Transverse colon (tissue), 4 donors: ENCODE measurements at regions not wholly inside any gene's neighbourhood (a gene's known extent, or its start where the extent isn't known, plus 50 kb on each side); places are given as distances from the start of the nearest gene placed in this dataset.
"Not testable (repeated sequence)": the region's sequence is repeated elsewhere in the genome, so short reads cannot be mapped to it uniquely, and the experiment has no call there.

ENCODE experiments used
- EP300 ChIP-seq: sonication (generic); formaldehyde crosslinking; IDR thresholded peaks from one replicate; pipeline ENCODE4 v1.6.1; 2017; ENCODE audit warnings: antibody characterized with exemption, low read depth
- POLR2A ChIP-seq: fragments of 450-650 bp; IDR thresholded peaks from one replicate; pipeline ENCODE4 v1.6.1; 2016; ENCODE audit warnings: antibody characterized with exemption, mild to moderate bottlenecking, moderate library complexity
- POLR2AphosphoS5 ChIP-seq, 3 donors: sonication (generic); formaldehyde crosslinking; IDR thresholded peaks; one replicate each; pipeline ENCODE4 v1.6.1; 2016; ENCODE audit warnings: antibody characterized with exemption in 3 of 3
- TF ChIP-seq, protein P1 (sequence below), 5 experiments: fragments of 200-600 bp in 3 of 5; fragments of 450-650 bp in 2 of 5; sonication (generic) in 3 of 5; IDR thresholded peaks; 1 replicate in 2 of 5; 2 replicates in 3 of 5; pipeline ENCODE4 v1.5.1; 2016 to 2017; ENCODE audit warnings: antibody characterized with exemption in 5 of 5, inconsistent platforms in 3 of 5, mild to moderate bottlenecking in 2 of 5, moderate library complexity in 1 of 5

DNA sequence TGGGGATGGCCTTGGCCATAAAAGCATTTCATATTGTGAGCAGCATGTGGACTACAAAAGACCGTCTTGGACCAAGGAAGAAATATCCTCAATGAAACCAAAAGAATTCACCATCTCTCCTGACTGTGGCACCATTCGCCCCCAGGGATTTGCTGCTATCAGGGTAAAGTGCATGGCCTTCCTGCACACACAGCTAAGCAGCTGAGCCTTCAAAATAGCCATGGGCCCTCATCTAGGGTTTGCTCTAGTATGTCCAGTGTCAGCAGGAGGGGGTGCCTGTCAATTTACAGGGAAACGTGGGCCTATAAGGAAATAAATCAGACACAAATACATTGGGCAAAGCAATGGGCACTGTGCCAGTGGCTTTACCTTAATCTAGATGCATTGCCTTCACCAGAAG is 296.6 kb upstream of the NBPF12 start:
- TF ChIP-seq, protein P1, sequence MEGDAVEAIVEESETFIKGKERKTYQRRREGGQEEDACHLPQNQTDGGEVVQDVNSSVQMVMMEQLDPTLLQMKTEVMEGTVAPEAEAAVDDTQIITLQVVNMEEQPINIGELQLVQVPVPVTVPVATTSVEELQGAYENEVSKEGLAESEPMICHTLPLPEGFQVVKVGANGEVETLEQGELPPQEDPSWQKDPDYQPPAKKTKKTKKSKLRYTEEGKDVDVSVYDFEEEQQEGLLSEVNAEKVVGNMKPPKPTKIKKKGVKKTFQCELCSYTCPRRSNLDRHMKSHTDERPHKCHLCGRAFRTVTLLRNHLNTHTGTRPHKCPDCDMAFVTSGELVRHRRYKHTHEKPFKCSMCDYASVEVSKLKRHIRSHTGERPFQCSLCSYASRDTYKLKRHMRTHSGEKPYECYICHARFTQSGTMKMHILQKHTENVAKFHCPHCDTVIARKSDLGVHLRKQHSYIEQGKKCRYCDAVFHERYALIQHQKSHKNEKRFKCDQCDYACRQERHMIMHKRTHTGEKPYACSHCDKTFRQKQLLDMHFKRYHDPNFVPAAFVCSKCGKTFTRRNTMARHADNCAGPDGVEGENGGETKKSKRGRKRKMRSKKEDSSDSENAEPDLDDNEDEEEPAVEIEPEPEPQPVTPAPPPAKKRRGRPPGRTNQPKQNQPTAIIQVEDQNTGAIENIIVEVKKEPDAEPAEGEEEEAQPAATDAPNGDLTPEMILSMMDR (IDR thresholded peaks at IDR 0.05), result not testable (repeated sequence)
- not testable (repeated sequence) for TF ChIP-seq POLR2AphosphoS5 (IDR thresholded peaks at IDR 0.05); POLR2A; EP300
